ENCODE measurements at regions not wholly inside any gene's neighbourhood (a gene's known extent, or its start where the extent isn't known, plus 50 kb on each side); places are given as distances from the start of the nearest gene placed in this dataset.

- intact Hi-C loops (cut with DNase I) = no loop called here
- no peak for DNase-seq
- Histone ChIP-seq H3K27ac (no peak overlapping the region), H3K9me3 (no peaks in the 10 kb centered on the region), H3K4me3 (no peak overlapping the region), H3K27me3 (no peaks in the 10 kb centered on the region), H3K36me3 (no peaks in the 10 kb centered on the region), H3K4me1 (no peaks in the 10 kb centered on the region)
- 32 to 78% methylated on average over 5 of the region's 5 CpGs for WGBS, 2 donors
- TF ChIP-seq, protein P1, sequence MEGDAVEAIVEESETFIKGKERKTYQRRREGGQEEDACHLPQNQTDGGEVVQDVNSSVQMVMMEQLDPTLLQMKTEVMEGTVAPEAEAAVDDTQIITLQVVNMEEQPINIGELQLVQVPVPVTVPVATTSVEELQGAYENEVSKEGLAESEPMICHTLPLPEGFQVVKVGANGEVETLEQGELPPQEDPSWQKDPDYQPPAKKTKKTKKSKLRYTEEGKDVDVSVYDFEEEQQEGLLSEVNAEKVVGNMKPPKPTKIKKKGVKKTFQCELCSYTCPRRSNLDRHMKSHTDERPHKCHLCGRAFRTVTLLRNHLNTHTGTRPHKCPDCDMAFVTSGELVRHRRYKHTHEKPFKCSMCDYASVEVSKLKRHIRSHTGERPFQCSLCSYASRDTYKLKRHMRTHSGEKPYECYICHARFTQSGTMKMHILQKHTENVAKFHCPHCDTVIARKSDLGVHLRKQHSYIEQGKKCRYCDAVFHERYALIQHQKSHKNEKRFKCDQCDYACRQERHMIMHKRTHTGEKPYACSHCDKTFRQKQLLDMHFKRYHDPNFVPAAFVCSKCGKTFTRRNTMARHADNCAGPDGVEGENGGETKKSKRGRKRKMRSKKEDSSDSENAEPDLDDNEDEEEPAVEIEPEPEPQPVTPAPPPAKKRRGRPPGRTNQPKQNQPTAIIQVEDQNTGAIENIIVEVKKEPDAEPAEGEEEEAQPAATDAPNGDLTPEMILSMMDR (IDR thresholded peaks at IDR 0.05) = no peak
- TF ChIP-seq POLR2AphosphoS5 (IDR thresholded peaks at IDR 0.05) (no peak), POLR2A (IDR thresholded peaks at IDR 0.05) (no peak), EP300 (IDR thresholded peaks at IDR 0.05) (no peak)
These were observed 84.4 kb upstream of the SYT6 start for GRCh38 chr1:114238053-114238452.

DNA sequence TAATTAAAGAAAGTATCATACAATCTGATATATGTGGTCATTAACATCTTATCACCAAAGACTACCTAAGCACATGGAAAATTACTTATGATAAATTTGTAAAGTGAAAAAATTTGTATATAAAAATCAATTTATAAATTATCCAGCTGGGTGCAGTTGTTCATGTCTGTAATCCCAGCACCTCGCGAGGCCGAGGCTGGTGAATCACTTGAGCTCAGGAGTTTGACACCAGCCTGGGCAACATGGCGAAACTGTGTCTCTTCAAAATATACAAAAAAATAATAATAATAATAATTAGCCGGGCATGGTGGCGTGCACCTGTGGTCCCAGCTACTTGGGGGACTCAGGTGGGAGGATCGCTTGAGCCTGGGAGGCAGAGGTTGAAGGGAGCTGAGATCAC is 82.8 kb upstream of the SYT6 start:
- Histone ChIP-seq H3K27ac (no peak overlapping the region), H3K4me1 (no peaks in the 10 kb centered on the region), H3K36me3 (no peaks in the 10 kb centered on the region), H3K4me3 (no peak overlapping the region), H3K27me3 (no peaks in the 10 kb centered on the region), H3K9me3 (no peaks in the 10 kb centered on the region)
- intact Hi-C loops (cut with DNase I) = no loop called here
- WGBS, 2 donors = 80 to 88% methylated on average over 7 of the region's 7 CpGs
- no peak for DNase-seq
- TF ChIP-seq, protein P1 (IDR thresholded peaks at IDR 0.05) = no peak
- TF ChIP-seq POLR2A (IDR thresholded peaks at IDR 0.05) (no peak), POLR2AphosphoS5 (IDR thresholded peaks at IDR 0.05) (no peak), EP300 (IDR thresholded peaks at IDR 0.05) (no peak)

GRCh38 chr1:114235960-114236359 is 82.3 kb upstream of the SYT6 start:
- H3K4me3 ChIP-seq = no peak overlapping the region
- intact Hi-C loops (cut with DNase I) = no loop called here
- H3K9me3 ChIP-seq = no peaks in the 10 kb centered on the region
- TF ChIP-seq, protein P1 (IDR thresholded peaks at IDR 0.05) = no peak
- TF ChIP-seq POLR2A (IDR thresholded peaks at IDR 0.05) (no peak), POLR2AphosphoS5 (IDR thresholded peaks at IDR 0.05) (no peak), EP300 (IDR thresholded peaks at IDR 0.05) (no peak)
- H3K36me3 ChIP-seq = no peaks in the 10 kb centered on the region
- DNase-seq = no peak
- no peak overlapping the region for H3K27ac ChIP-seq
- H3K4me1 ChIP-seq = no peaks in the 10 kb centered on the region
- 16 to 54% methylated on average over 4 of the region's 4 CpGs for WGBS, 2 donors
- no peaks in the 10 kb centered on the region for H3K27me3 ChIP-seq

DNA sequence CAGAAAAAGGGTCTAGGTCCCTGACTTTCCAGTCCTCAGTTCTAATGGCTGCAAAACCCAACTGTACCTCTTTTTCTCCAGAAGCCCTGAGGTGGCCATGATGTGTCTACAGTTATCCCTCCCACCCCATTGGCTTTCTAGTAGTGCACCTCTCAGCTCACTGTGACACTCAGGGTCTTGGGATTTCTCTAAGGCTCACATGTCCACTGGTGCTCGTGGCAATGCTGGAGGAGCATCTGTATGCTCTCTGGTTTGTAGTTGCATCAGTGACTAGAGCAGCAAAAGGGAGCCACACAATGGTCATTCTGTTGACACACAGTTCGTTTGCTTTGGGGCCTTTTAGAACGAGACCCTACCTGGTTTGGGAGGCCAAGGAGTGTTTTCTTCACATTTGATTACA is 81.6 kb upstream of the SYT6 start:
- H3K9me3 ChIP-seq = no peaks in the 10 kb centered on the region
- H3K4me3 ChIP-seq = no peak overlapping the region
- TF ChIP-seq, protein P1 (IDR thresholded peaks at IDR 0.05) = no peak
- TF ChIP-seq POLR2AphosphoS5 (IDR thresholded peaks at IDR 0.05) = no peak
- no peak for TF ChIP-seq EP300 (IDR thresholded peaks at IDR 0.05)
- TF ChIP-seq POLR2A (IDR thresholded peaks at IDR 0.05) = no peak
- DNase-seq = no peak
- H3K36me3 ChIP-seq = no peaks in the 10 kb centered on the region
- H3K27ac ChIP-seq = no peak overlapping the region
- intact Hi-C loops (cut with DNase I) = no loop called here
- 47 to 71% methylated on average over 3 of the region's 3 CpGs for WGBS, 2 donors
- H3K27me3 ChIP-seq = no peaks in the 10 kb centered on the region
- no peaks in the 10 kb centered on the region for H3K4me1 ChIP-seq

GRCh38 chr1:114234408-114235124 is 80.9 kb upstream of the SYT6 start:
- no peaks in the 10 kb centered on the region for H3K4me1 ChIP-seq
- no peaks in the 10 kb centered on the region for H3K27me3 ChIP-seq
- TF ChIP-seq, protein P1 (IDR thresholded peaks at IDR 0.05) = no peak
- TF ChIP-seq EP300 (IDR thresholded peaks at IDR 0.05) = no peak
- no peak for TF ChIP-seq POLR2AphosphoS5 (IDR thresholded peaks at IDR 0.05)
- no peak for TF ChIP-seq POLR2A (IDR thresholded peaks at IDR 0.05)
- no peak overlapping the region for H3K27ac ChIP-seq
- 56 to 70% methylated on average over 3 of the region's 3 CpGs for WGBS, 2 donors
- H3K4me3 ChIP-seq = no peak overlapping the region
- DNase-seq = no peak
- H3K9me3 ChIP-seq = no peaks in the 10 kb centered on the region
- intact Hi-C loops (cut with DNase I) = no loop called here
- H3K36me3 ChIP-seq = no peaks in the 10 kb centered on the region

Data from sigmoid colon (tissue), 6 donors.